ENCODE measurements at regions not wholly inside any gene's neighbourhood (a gene's known extent, or its start where the extent isn't known, plus 50 kb on each side); places are given as distances from the start of the nearest gene placed in this dataset.

GRCh38 chr13:75103976-75104375 lies 378.0 kb downstream of the TBC1D4 start:
- no peak overlapping the region for H2AFZ ChIP-seq
- TF ChIP-seq CTCF (IDR thresholded peaks at IDR 0.05; ENCODE audit: poor library complexity): no peak
- no peak for TF ChIP-seq EZH2 (IDR thresholded peaks at IDR 0.05; ENCODE audit: borderline replicate concordance)
- TF ChIP-seq EZH2phosphoT487 (IDR thresholded peaks at IDR 0.05; ENCODE audit: low read depth, severe bottlenecking, unreplicated experiment): no peak
- H3K9me3 ChIP-seq (ENCODE audit: low read depth): no peaks in the 10 kb centered on the region
- no peaks in the 10 kb centered on the region for H3K9me2 ChIP-seq (replicated peaks; ENCODE audit: insufficient read depth)
- no peaks in the 10 kb centered on the region for H4K20me1 ChIP-seq (ENCODE audit: insufficient read depth, poor library complexity, severe bottlenecking)
- no peak overlapping the region for H3K4me3 ChIP-seq
- H3K27ac ChIP-seq: no peak overlapping the region
- no peaks in the 10 kb centered on the region for H3K4me1 ChIP-seq (ENCODE audit: insufficient read depth)
- no peak for DNase-seq (ENCODE audit: low spot score)
- no peaks in the 10 kb centered on the region for H3K79me2 ChIP-seq
- H3K4me2 ChIP-seq: no peak overlapping the region
- H3K36me3 ChIP-seq (replicated peaks; ENCODE audit: insufficient read depth, low read depth): no peaks in the 10 kb centered on the region
- no peaks in the 10 kb centered on the region for H3K27me3 ChIP-seq

GRCh38 chr13:75102001-75102716 lies 379.8 kb downstream of the TBC1D4 start:
- TF ChIP-seq EZH2 (IDR thresholded peaks at IDR 0.05; ENCODE audit: borderline replicate concordance) (no peak), EZH2phosphoT487 (IDR thresholded peaks at IDR 0.05; ENCODE audit: low read depth, severe bottlenecking, unreplicated experiment) (no peak), CTCF (IDR thresholded peaks at IDR 0.05; ENCODE audit: poor library complexity) (no peak)
- Histone ChIP-seq H2AFZ (no peak overlapping the region), H3K36me3 (replicated peaks; ENCODE audit: insufficient read depth, low read depth) (no peaks in the 10 kb centered on the region), H3K4me3 (no peak overlapping the region), H3K4me2 (no peak overlapping the region), H3K27ac (no peak overlapping the region), H4K20me1 (ENCODE audit: insufficient read depth, poor library complexity, severe bottlenecking) (no peaks in the 10 kb centered on the region), H3K79me2 (no peaks in the 10 kb centered on the region), H3K9me2 (replicated peaks; ENCODE audit: insufficient read depth) (no peaks in the 10 kb centered on the region), H3K9me3 (ENCODE audit: low read depth) (no peaks in the 10 kb centered on the region), H3K27me3 (no peaks in the 10 kb centered on the region), H3K4me1 (ENCODE audit: insufficient read depth) (no peaks in the 10 kb centered on the region)
- DNase-seq (ENCODE audit: low spot score): no peak
- 72% methylated on average over 5 of the region's 5 CpGs for WGBS (ENCODE audit: low lambda C conversion rate, missing lambda C conversion rate)

GRCh38 chr13:75101348-75101747 lies 380.6 kb downstream of the TBC1D4 start:
- 92% methylated on average over 1 of the region's 1 CpG for WGBS (ENCODE audit: low lambda C conversion rate, missing lambda C conversion rate)
- TF ChIP-seq EZH2phosphoT487 (IDR thresholded peaks at IDR 0.05; ENCODE audit: low read depth, severe bottlenecking, unreplicated experiment): no peak
- H3K36me3 ChIP-seq (replicated peaks; ENCODE audit: insufficient read depth, low read depth): no peaks in the 10 kb centered on the region
- no peaks in the 10 kb centered on the region for H3K27me3 ChIP-seq
- H3K4me2 ChIP-seq: no peak overlapping the region
- no peak overlapping the region for H2AFZ ChIP-seq
- no peak overlapping the region for H3K4me3 ChIP-seq
- no peaks in the 10 kb centered on the region for H3K9me2 ChIP-seq (replicated peaks; ENCODE audit: insufficient read depth)
- no peaks in the 10 kb centered on the region for H3K4me1 ChIP-seq (ENCODE audit: insufficient read depth)
- no peaks in the 10 kb centered on the region for H3K79me2 ChIP-seq
- H4K20me1 ChIP-seq (ENCODE audit: insufficient read depth, poor library complexity, severe bottlenecking): no peaks in the 10 kb centered on the region
- no peak for DNase-seq (ENCODE audit: low spot score)
- no peak overlapping the region for H3K27ac ChIP-seq
- H3K9me3 ChIP-seq (ENCODE audit: low read depth): no peaks in the 10 kb centered on the region

GRCh38 chr13:75092143-75092542 lies 389.8 kb downstream of the TBC1D4 start:
- H3K79me2 ChIP-seq: no peaks in the 10 kb centered on the region
- H3K27ac ChIP-seq: no peak overlapping the region
- no peaks in the 10 kb centered on the region for H3K9me3 ChIP-seq (ENCODE audit: low read depth)
- no peak overlapping the region for H2AFZ ChIP-seq
- no peaks in the 10 kb centered on the region for H3K4me1 ChIP-seq (ENCODE audit: insufficient read depth)
- H3K4me3 ChIP-seq: no peak overlapping the region
- H3K9me2 ChIP-seq (replicated peaks; ENCODE audit: insufficient read depth): no peaks in the 10 kb centered on the region
- no peaks in the 10 kb centered on the region for H3K27me3 ChIP-seq
- no peak for DNase-seq (ENCODE audit: low spot score)
- no peak overlapping the region for H3K4me2 ChIP-seq
- WGBS (ENCODE audit: low lambda C conversion rate, missing lambda C conversion rate): 68% methylated on average over 2 of the region's 2 CpGs
- no peaks in the 10 kb centered on the region for H3K36me3 ChIP-seq (replicated peaks; ENCODE audit: insufficient read depth, low read depth)
- no peaks in the 10 kb centered on the region for H4K20me1 ChIP-seq (ENCODE audit: insufficient read depth, poor library complexity, severe bottlenecking)
- no peak for TF ChIP-seq CTCF (IDR thresholded peaks at IDR 0.05; ENCODE audit: poor library complexity)
- no peak for TF ChIP-seq EZH2 (IDR thresholded peaks at IDR 0.05; ENCODE audit: borderline replicate concordance)
- TF ChIP-seq EZH2phosphoT487 (IDR thresholded peaks at IDR 0.05; ENCODE audit: low read depth, severe bottlenecking, unreplicated experiment): no peak
